DND-41 (cell line): ENCODE measurements at regions not wholly inside any gene's neighbourhood (a gene's known extent, or its start where the extent isn't known, plus 50 kb on each side); places are given as distances from the start of the nearest gene placed in this dataset.

Experiments
- ATAC-seq: fragments of 200-7000 bp; cut with Tn5 transposase; 3 replicates; pipeline ENCODE4 v1.9.1; 2021; ENCODE audit warnings: low read depth; ENCODE audit not compliant: insufficient read depth
- DNase-seq: peaks from one replicate; pipeline ENCODE4 v3.0.0-alpha.2; 2020
- H2AFZ ChIP-seq: 2 replicates; pipeline ENCODE4 v1.6.0; 2012; ENCODE audit warnings: low read depth, low read length
- H3K27ac ChIP-seq: 2 replicates; pipeline ENCODE4 v1.5.1; 2012; ENCODE audit warnings: low read length, inconsistent platforms
- H3K27me3 ChIP-seq: fragments of 200-600 bp; sonication (generic); 2 replicates; pipeline ENCODE4 v1.6.0; 2012; ENCODE audit warnings: low read length, mild to moderate bottlenecking, inconsistent platforms; ENCODE audit not compliant: insufficient read depth, poor library complexity
- H3K36me3 ChIP-seq: 2 replicates; pipeline ENCODE4 v1.5.1; 2012; ENCODE audit warnings: low read length, inconsistent platforms; ENCODE audit not compliant: insufficient read depth
- H3K4me1 ChIP-seq: 2 replicates; pipeline ENCODE4 v1.5.1; 2012; ENCODE audit warnings: mild to moderate bottlenecking, low read length; ENCODE audit not compliant: insufficient read depth
- H3K4me2 ChIP-seq: 2 replicates; pipeline ENCODE4 v1.6.0; 2012; ENCODE audit warnings: mild to moderate bottlenecking, moderate library complexity, low read length, inconsistent platforms; ENCODE audit not compliant: insufficient read depth
- H3K4me3 ChIP-seq, 2 experiments: fragments of 200-600 bp in 1 of 2; shearing (Covaris generic) in 1 of 2; 2 replicates each; pipeline ENCODE4 v1.5.1; 2012 to 2016; ENCODE audit warnings: inconsistent platforms in 2 of 2, low read length in 2 of 2, mild to moderate bottlenecking in 2 of 2, low read depth in 1 of 2, moderate library complexity in 1 of 2
- H3K79me2 ChIP-seq: 2 replicates; pipeline ENCODE4 v1.6.0; 2012; ENCODE audit warnings: low read length, inconsistent platforms; ENCODE audit not compliant: insufficient read depth
- H3K9ac ChIP-seq: 2 replicates; pipeline ENCODE4 v1.6.0; 2012; ENCODE audit warnings: low read depth, mild to moderate bottlenecking, inconsistent platforms, low read length, moderate library complexity
- H3K9me3 ChIP-seq: 2 replicates; pipeline ENCODE4 v1.5.1; 2012; ENCODE audit warnings: low read length, moderate library complexity, mild to moderate bottlenecking, inconsistent platforms; ENCODE audit not compliant: insufficient read depth, severe bottlenecking
- H4K20me1 ChIP-seq: 2 replicates; pipeline ENCODE4 v1.6.0; 2012; ENCODE audit warnings: low read length; ENCODE audit not compliant: insufficient read depth
- EZH2 ChIP-seq: IDR thresholded peaks from 3 replicates; pipeline ENCODE4 v1.6.1; 2012; ENCODE audit warnings: borderline replicate concordance, low read depth, mild to moderate bottlenecking, moderate library complexity, low read length, inconsistent platforms; ENCODE audit not compliant: severe bottlenecking
- TF ChIP-seq, protein P1 (sequence below): IDR thresholded peaks from 2 replicates; pipeline ENCODE4 v1.5.1; 2012; ENCODE audit warnings: borderline replicate concordance, low read length, moderate library complexity, mild to moderate bottlenecking; ENCODE audit not compliant: poor library complexity, severe bottlenecking; ENCODE audit errors: extremely low read depth

DNA sequence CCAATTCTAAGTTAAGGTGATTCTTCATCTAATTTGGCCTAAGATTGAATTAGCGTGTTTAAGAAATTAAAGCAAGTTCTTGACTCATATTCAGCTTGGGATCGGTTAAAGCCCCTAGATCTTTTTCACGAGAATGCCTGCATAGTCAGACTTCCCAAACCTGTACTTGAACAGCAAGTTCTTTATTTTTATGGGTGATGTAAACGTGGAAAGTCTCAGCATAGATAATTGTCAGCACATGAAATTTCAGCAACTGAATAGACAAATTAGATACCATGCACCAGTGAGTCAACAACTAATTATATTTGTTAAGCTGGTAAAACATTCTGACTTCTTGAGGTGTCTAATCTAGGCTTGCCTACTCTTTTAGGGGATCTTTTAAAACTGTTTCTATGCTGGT, 183.1 kb upstream of the TNFAIP3 start:
- Histone ChIP-seq H3K27me3 (no peaks in the 10 kb centered on the region), H4K20me1 (no peaks in the 10 kb centered on the region), H2AFZ (no peak overlapping the region), H3K79me2 (no peaks in the 10 kb centered on the region), H3K4me1 (peaks cover 45% of the 10 kb centered on the region), H3K4me2 (no peak overlapping the region), H3K9me3 (no peaks in the 10 kb centered on the region), H3K36me3 (no peaks in the 10 kb centered on the region), H3K9ac (no peak overlapping the region), H3K27ac (peak overlapping the region; percentile 58), H3K4me3 (no peak overlapping the region)
- DNase-seq = no peak
- TF ChIP-seq, protein P1, sequence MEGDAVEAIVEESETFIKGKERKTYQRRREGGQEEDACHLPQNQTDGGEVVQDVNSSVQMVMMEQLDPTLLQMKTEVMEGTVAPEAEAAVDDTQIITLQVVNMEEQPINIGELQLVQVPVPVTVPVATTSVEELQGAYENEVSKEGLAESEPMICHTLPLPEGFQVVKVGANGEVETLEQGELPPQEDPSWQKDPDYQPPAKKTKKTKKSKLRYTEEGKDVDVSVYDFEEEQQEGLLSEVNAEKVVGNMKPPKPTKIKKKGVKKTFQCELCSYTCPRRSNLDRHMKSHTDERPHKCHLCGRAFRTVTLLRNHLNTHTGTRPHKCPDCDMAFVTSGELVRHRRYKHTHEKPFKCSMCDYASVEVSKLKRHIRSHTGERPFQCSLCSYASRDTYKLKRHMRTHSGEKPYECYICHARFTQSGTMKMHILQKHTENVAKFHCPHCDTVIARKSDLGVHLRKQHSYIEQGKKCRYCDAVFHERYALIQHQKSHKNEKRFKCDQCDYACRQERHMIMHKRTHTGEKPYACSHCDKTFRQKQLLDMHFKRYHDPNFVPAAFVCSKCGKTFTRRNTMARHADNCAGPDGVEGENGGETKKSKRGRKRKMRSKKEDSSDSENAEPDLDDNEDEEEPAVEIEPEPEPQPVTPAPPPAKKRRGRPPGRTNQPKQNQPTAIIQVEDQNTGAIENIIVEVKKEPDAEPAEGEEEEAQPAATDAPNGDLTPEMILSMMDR = no peak
- no peak for TF ChIP-seq EZH2
- no peak for ATAC-seq

DNA sequence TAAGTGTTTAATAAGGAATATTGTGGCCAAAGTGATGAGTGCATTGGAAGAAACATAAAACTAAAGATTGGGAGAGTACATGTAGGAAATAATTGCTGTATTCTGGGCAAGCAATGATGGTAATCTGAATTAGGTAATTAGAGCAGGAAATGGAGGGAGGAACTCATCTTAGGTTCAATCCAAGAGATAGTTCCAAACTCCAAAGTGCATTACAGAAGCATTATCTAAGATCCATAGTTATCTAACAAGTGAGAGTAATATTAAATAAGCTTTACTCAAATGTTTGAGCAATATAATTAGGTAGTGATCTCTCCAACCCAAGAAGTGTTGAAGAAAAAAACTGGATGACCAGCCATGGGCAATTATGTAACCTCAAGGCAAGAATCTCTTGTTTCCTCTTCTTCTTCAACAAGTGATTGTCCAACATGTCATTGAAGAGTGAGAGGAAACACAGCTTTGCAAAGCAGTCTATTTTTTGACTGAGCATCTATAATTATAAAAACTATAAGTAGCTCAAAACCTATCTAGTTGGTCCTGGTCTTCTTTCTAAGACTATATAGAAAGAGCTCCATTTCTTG, 181.2 kb upstream of the TNFAIP3 start:
- ATAC-seq (no peak), DNase-seq (no peak)
- Histone ChIP-seq H3K79me2 (no peaks in the 10 kb centered on the region), H2AFZ (no peak overlapping the region), H3K9ac (no peak overlapping the region), H3K27ac (no peak overlapping the region), H3K9me3 (no peaks in the 10 kb centered on the region), H4K20me1 (no peaks in the 10 kb centered on the region), H3K4me3 (no peak overlapping the region), H3K36me3 (no peaks in the 10 kb centered on the region), H3K4me2 (no peak overlapping the region), H3K27me3 (no peaks in the 10 kb centered on the region), H3K4me1 (peaks cover 45% of the 10 kb centered on the region)
- TF ChIP-seq EZH2 = no peak
- TF ChIP-seq, protein P1 = no peak

DNA sequence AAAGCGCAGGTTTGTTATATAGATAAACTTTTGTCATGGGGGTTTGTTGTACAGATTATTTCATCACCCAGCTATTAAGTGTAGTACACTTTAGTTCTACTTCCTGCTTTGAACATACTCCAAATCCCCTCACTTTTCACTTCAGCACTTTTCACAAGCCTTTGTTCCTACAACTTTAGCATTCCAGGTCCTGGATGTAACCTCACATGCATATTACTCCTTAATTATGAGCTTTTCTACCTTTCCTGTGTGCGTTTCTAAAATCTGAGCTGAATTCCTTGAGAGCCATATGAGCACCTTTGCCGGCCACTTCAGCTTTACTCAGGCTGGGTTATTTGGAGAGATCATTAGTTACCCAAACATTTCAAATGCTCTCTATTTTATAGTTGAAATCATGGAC, 179.2 kb upstream of the TNFAIP3 start:
- no peak for DNase-seq
- H3K27me3 ChIP-seq = no peaks in the 10 kb centered on the region
- no peak; the same call in 2 of the 3 replicates for ATAC-seq
- H3K9me3 ChIP-seq = no peaks in the 10 kb centered on the region
- peak overlapping the region; percentile 68 for H3K27ac ChIP-seq
- H3K9ac ChIP-seq = no peak overlapping the region; the same call in 1 of the 2 replicates
- TF ChIP-seq EZH2 = no peak
- TF ChIP-seq, protein P1 = no peak
- H3K79me2 ChIP-seq = no peaks in the 10 kb centered on the region
- H3K36me3 ChIP-seq = no peaks in the 10 kb centered on the region
- H3K4me1 ChIP-seq = peaks cover 38% of the 10 kb centered on the region
- H2AFZ ChIP-seq = peak overlapping the region; percentile 71
- H3K4me3 ChIP-seq = no peak overlapping the region
- H3K4me2 ChIP-seq = no peak overlapping the region
- H4K20me1 ChIP-seq = no peaks in the 10 kb centered on the region

DNA sequence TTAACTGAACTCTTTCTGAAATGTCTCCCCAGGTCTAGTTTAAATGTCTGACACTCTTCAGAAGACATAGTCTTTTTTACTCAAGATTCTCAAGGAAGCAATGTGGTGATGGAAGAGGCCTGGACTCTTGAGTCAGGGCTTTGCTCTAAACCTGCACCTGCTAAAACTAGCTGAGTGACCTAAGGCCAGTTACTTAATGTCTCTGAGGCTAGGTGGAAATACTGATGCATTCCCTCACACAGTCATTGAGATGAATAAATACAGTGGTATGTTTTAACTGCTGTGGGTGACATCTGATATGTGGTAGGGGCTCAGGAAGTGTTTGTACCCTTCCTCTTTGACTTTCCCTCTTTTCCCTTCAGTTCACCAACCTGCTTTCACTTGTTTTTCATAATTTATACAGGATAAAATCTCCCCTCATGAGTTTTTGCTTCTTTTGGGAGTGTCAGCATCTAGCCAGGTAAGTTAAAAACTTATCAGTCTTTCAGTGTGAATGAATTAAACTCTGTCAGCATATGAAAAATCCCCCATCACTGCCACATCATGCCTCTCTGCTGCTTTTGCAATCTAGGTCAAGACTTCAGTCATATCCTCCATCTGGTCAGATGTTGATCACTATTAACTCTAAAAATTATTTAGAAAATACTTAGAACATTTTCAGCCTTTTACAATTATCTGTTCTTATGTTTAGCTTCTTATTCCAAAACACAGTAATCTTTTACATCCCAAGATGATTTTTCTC, 178.7 kb upstream of the TNFAIP3 start:
- peak overlapping the region; percentile 71 for H2AFZ ChIP-seq
- no peak for TF ChIP-seq EZH2
- TF ChIP-seq, protein P1 = no peak
- DNase-seq = no peak
- no peak for ATAC-seq
- no peaks in the 10 kb centered on the region for H3K9me3 ChIP-seq
- H3K79me2 ChIP-seq = no peaks in the 10 kb centered on the region
- H3K27me3 ChIP-seq = no peaks in the 10 kb centered on the region
- peaks cover 38% of the 10 kb centered on the region for H3K4me1 ChIP-seq
- no peaks in the 10 kb centered on the region for H4K20me1 ChIP-seq
- H3K9ac ChIP-seq = no peak overlapping the region; the same call in 1 of the 2 replicates
- no peak overlapping the region for H3K4me3 ChIP-seq
- H3K27ac ChIP-seq = peak overlapping the region; percentile 68
- H3K4me2 ChIP-seq = no peak overlapping the region
- no peaks in the 10 kb centered on the region for H3K36me3 ChIP-seq
